ENCODE measurements at regions not wholly inside any gene's neighbourhood (a gene's known extent, or its start where the extent isn't known, plus 50 kb on each side); places are given as distances from the start of the nearest gene placed in this dataset.

DNA sequence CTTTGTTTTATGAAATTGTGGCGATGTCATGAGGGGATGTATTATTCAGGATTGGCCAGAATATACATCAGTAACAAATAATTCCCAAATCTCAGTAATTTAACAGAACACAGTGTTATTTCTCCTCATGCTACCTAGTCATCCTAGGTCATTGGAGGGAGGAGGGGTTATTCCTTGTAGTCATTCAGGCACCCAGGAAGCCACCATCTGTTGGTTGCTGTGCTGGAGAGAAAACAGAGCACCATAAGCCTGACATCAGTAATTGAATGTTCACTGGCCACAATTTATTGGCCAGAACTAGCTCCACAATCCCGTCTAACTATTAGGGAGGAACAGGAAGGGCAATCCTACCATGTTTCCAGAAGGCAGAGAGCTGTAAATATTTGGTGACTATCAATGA lies 303.5 kb upstream of the CELF4 start:
- TF ChIP-seq, protein P1, sequence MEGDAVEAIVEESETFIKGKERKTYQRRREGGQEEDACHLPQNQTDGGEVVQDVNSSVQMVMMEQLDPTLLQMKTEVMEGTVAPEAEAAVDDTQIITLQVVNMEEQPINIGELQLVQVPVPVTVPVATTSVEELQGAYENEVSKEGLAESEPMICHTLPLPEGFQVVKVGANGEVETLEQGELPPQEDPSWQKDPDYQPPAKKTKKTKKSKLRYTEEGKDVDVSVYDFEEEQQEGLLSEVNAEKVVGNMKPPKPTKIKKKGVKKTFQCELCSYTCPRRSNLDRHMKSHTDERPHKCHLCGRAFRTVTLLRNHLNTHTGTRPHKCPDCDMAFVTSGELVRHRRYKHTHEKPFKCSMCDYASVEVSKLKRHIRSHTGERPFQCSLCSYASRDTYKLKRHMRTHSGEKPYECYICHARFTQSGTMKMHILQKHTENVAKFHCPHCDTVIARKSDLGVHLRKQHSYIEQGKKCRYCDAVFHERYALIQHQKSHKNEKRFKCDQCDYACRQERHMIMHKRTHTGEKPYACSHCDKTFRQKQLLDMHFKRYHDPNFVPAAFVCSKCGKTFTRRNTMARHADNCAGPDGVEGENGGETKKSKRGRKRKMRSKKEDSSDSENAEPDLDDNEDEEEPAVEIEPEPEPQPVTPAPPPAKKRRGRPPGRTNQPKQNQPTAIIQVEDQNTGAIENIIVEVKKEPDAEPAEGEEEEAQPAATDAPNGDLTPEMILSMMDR (IDR thresholded peaks at IDR 0.05) = no peak
- Histone ChIP-seq H3K4me3 (no peak overlapping the region), H3K27me3 (replicated peaks; ENCODE audit: insufficient read depth) (no peaks in the 10 kb centered on the region), H3K27ac (no peak overlapping the region), H3K9me3 (no peaks in the 10 kb centered on the region), H3K4me1 (ENCODE audit: control insufficient read depth in 1 of 2, low read depth in 2 of 2) (no peaks in the 10 kb centered on the region), H3K36me3 (no peaks in the 10 kb centered on the region)
- no peak for ATAC-seq (ENCODE audit: insufficient number of reproducible peaks, low FRiP score, low read depth)
- DNase-seq (ENCODE audit: low spot score) = no peak

DNA sequence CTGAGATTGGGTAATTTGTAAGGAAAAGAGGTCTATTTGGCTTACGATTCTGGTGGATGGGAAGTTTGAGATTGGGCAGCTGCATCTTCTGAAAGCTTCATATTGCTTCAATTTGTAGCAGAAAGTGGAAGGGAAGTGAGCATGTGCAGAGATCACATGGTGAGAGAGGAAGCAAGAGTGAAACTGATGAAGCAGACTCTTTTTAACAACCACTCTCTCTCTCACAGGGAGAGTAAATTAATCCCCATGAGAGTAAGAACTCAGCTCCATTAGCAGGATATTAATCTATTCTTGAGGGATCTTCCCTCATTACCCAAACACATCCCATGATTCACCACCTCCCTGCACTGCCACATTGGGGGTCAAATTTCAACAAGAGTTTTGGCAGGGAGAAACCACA lies 298.5 kb upstream of the CELF4 start:
- TF ChIP-seq, protein P1 (IDR thresholded peaks at IDR 0.05) = no peak
- ATAC-seq (ENCODE audit: insufficient number of reproducible peaks, low FRiP score, low read depth) = no peak
- no peak for DNase-seq (ENCODE audit: low spot score)
- H3K27ac ChIP-seq = no peak overlapping the region
- H3K36me3 ChIP-seq = no peaks in the 10 kb centered on the region
- H3K9me3 ChIP-seq = no peaks in the 10 kb centered on the region
- no peak overlapping the region for H3K4me3 ChIP-seq
- H3K27me3 ChIP-seq (replicated peaks; ENCODE audit: insufficient read depth) = no peaks in the 10 kb centered on the region
- H3K4me1 ChIP-seq (ENCODE audit: control insufficient read depth in 1 of 2, low read depth in 2 of 2) = no peaks in the 10 kb centered on the region

DNA sequence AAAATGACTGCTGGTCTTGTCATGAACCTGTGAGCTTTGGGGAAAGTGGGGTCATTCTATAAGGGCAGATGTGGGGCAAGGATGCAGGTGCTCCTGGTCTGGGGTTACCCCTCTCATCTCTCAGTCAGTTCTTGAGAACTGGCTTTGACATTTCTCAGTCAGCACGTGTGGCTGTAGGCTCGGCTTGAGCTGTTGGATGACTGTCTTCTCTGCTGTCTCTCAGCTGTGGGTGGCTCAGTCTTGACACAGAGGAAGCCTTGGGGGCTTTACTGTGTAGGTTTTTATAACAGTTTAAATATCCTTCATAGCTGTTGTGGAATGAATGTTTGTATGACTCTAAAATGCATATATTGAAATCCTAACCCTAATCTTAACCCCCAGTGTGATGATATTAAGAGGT lies 296.4 kb upstream of the CELF4 start:
- TF ChIP-seq, protein P1 (IDR thresholded peaks at IDR 0.05) = no peak
- no peak for ATAC-seq (ENCODE audit: insufficient number of reproducible peaks, low FRiP score, low read depth)
- Histone ChIP-seq H3K27me3 (replicated peaks; ENCODE audit: insufficient read depth) (no peaks in the 10 kb centered on the region), H3K27ac (no peak overlapping the region), H3K9me3 (no peaks in the 10 kb centered on the region), H3K36me3 (no peaks in the 10 kb centered on the region), H3K4me3 (no peak overlapping the region), H3K4me1 (ENCODE audit: control insufficient read depth in 1 of 2, low read depth in 2 of 2) (no peaks in the 10 kb centered on the region)
- no peak for DNase-seq (ENCODE audit: low spot score)

DNA sequence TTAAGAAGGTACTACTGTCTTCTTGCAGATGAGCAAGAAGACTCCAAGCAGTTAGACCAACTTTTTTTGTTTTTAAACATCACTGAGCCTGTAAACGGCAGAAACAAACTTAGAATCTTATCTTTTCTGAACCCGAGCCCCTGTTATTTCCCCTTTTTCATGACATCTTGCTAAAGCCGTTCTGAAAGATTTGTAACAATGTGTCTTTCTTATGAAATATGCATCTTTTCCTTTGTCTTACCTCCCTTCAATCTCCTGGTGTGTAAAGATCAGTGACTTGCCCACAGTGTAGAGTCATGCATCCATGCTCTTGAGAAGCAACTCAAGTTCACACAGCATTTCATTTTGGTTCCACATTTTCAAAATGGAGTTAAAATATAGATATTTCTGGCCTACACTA lies 288.8 kb upstream of the CELF4 start:
- TF ChIP-seq, protein P1 (IDR thresholded peaks at IDR 0.05) = no peak
- DNase-seq (ENCODE audit: low spot score) (no peak), ATAC-seq (ENCODE audit: insufficient number of reproducible peaks, low FRiP score, low read depth) (no peak)
- no peaks in the 10 kb centered on the region for H3K9me3 ChIP-seq
- no peaks in the 10 kb centered on the region for H3K27me3 ChIP-seq (replicated peaks; ENCODE audit: insufficient read depth)
- no peaks in the 10 kb centered on the region for H3K4me1 ChIP-seq (ENCODE audit: control insufficient read depth in 1 of 2, low read depth in 2 of 2)
- H3K36me3 ChIP-seq = no peaks in the 10 kb centered on the region
- no peak overlapping the region for H3K4me3 ChIP-seq
- H3K27ac ChIP-seq = no peak overlapping the region

DNA sequence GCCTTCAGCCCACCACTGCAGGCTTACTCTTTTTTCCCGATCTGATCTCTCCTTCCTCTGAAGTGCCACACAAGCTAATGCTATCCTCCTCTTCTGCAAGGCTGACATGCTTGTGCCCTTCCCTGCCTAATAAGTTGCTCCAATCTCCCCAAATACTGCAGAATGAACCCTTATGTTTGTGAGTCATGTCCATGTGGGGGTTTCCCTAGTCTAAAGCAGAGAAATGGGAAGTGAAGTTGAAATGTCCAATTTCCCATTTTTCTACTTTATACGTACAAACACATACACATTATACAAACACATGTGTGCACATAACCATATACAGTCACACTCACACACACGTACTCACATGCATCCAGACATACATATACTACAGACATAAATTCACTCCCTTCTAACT lies 288.1 kb upstream of the CELF4 start:
- Histone ChIP-seq H3K4me1 (ENCODE audit: control insufficient read depth in 1 of 2, low read depth in 2 of 2) (no peaks in the 10 kb centered on the region), H3K36me3 (no peaks in the 10 kb centered on the region), H3K27me3 (replicated peaks; ENCODE audit: insufficient read depth) (no peaks in the 10 kb centered on the region), H3K9me3 (no peaks in the 10 kb centered on the region), H3K4me3 (no peak overlapping the region), H3K27ac (no peak overlapping the region)
- ATAC-seq (ENCODE audit: insufficient number of reproducible peaks, low FRiP score, low read depth) (no peak), DNase-seq (ENCODE audit: low spot score) (no peak)
- TF ChIP-seq, protein P1 (IDR thresholded peaks at IDR 0.05) = no peak
